ENCODE measurements at regions not wholly inside any gene's neighbourhood (a gene's known extent, or its start where the extent isn't known, plus 50 kb on each side); places are given as distances from the start of the nearest gene placed in this dataset.

- Histone ChIP-seq H4K20me1 (ENCODE audit: insufficient read depth, low read length) (no peaks in the 10 kb centered on the region), H2AFZ (replicated peaks; ENCODE audit: low read length, poor library complexity) (no peak overlapping the region), H2BK5ac (ENCODE audit: low read depth, low read length, poor library complexity, severe bottlenecking) (no peak overlapping the region), H2BK120ac (ENCODE audit: low read depth, low read length) (no peak overlapping the region), H3K14ac (replicated peaks; ENCODE audit: low read depth, low read length) (no peak overlapping the region), H3K4me1 (ENCODE audit: control insufficient read depth, insufficient read depth, low read length) (no peaks in the 10 kb centered on the region), H2AK5ac (ENCODE audit: low read depth, low read length) (no peak overlapping the region), H4K8ac (ENCODE audit: low read depth in 2 of 2, low read length in 2 of 2) (no peak overlapping the region), H3K56ac (ENCODE audit: extremely low read depth, insufficient read depth, low read length) (no peak overlapping the region), H3K79me1 (ENCODE audit: low read depth in 1 of 2, low read length in 2 of 2) (no peaks in the 10 kb centered on the region), H3K18ac (ENCODE audit: low read depth, low read length) (no peak overlapping the region), H3K9me3 (ENCODE audit: control insufficient read depth, insufficient read depth, low read length) (no peaks in the 10 kb centered on the region), H3K27ac (ENCODE audit: insufficient read depth, low read length) (no peak overlapping the region), H2AK9ac (replicated peaks; ENCODE audit: low read depth, low read length, poor library complexity) (no peak overlapping the region), H2BK15ac (ENCODE audit: low read depth, low read length) (no peak overlapping the region), H3K27me3 (ENCODE audit: control insufficient read depth, insufficient read depth, low read length) (no peaks in the 10 kb centered on the region), H3K36me3 (ENCODE audit: control insufficient read depth, insufficient read depth, low read length) (no peaks in the 10 kb centered on the region), H3K9ac (ENCODE audit: low read depth, low read length) (no peak overlapping the region), H2BK20ac (ENCODE audit: low read depth, low read length) (no peak overlapping the region), H4K5ac (ENCODE audit: low read depth, low read length) (no peak overlapping the region), H3K4ac (ENCODE audit: low read depth, low read length) (no peak overlapping the region), H3K9me1 (ENCODE audit: insufficient read depth, low read length) (no peaks in the 10 kb centered on the region), H4K91ac (ENCODE audit: insufficient read depth, low read depth, low read length) (no peak overlapping the region), H3K4me2 (ENCODE audit: low read depth, low read length) (no peak overlapping the region), H3K4me3 (ENCODE audit: insufficient read depth, low read depth, low read length) (no peak overlapping the region), H3K23ac (ENCODE audit: low read depth, low read length) (no peak overlapping the region)
- 60% methylated on average over 1 of the region's 8 CpGs; no CpG with 5 or more reads in 1 of the 2 experiments for WGBS, 2 experiments (ENCODE audit: extremely low coverage in 2 of 2, insufficient read length in 1 of 2)
- ATAC-seq (ENCODE audit: low read depth) (no peak), DNase-seq (no peak)
- intact Hi-C loops (cut with micrococcal nuclease) (no loop called here), dilution Hi-C loops (cut with HindIII; ENCODE audit: low sequenced_read_pairs, unreplicated experiment) (no loop called here), in situ Hi-C loops (cut with MboI; ENCODE audit: low sequenced_read_pairs) (no loop called here)
- TF ChIP-seq CEBPB (IDR thresholded peaks at IDR 0.05; ENCODE audit: low read depth, low read length) = no peak
- TF ChIP-seq FOS (IDR thresholded peaks at IDR 0.05; ENCODE audit: low read depth, low read length) = no peak
- TF ChIP-seq NFE2L2 (IDR thresholded peaks at IDR 0.05; ENCODE audit: low read depth, low read length) = no peak
- no peak for TF ChIP-seq BHLHE40 (IDR thresholded peaks at IDR 0.05; ENCODE audit: low read depth, low read length)
- no peak for TF ChIP-seq USF2 (IDR thresholded peaks at IDR 0.05; ENCODE audit: low read depth, low read length)
- TF ChIP-seq RFX5 (IDR thresholded peaks at IDR 0.05; ENCODE audit: low read depth, low read length) = no peak
- no peak for TF ChIP-seq RAD21 (IDR thresholded peaks at IDR 0.05; ENCODE audit: low read length)
- no peak for TF ChIP-seq MAFK (IDR thresholded peaks at IDR 0.05; ENCODE audit: low read depth, low read length)
- no peak for TF ChIP-seq MAZ (IDR thresholded peaks at IDR 0.05; ENCODE audit: borderline replicate concordance, low read depth, low read length)
- no peak for TF ChIP-seq SMC3 (IDR thresholded peaks at IDR 0.05; ENCODE audit: low read depth, low read length)
- POLR2A ChIA-PET (ENCODE audit: unreplicated experiment) = no interaction called here
- CTCF ChIA-PET = no interaction called here
- no TSS peak for BruUV-seq (replicated peaks)
Observed at GRCh38 chr12:112714166-112714710, 77.3 kb upstream of the RPH3A start.
